Upper lobe of right lung (tissue), 1 donor: ENCODE measurements at regions not wholly inside any gene's neighbourhood (a gene's known extent, or its start where the extent isn't known, plus 50 kb on each side); places are given as distances from the start of the nearest gene placed in this dataset.

Experiments
- ATAC-seq: fragments of 200-7000 bp; cut with Tn5 transposase; one replicate; pipeline ENCODE4 v1.9.1; 2020; ENCODE audit warnings: mild to moderate bottlenecking, moderate library complexity
- DNase-seq: peaks from one replicate; pipeline ENCODE4 v3.0.0-alpha.2; 2020
- H3K27ac ChIP-seq: fragments of 200-600 bp; one replicate; pipeline ENCODE4 v1.8.0; 2022
- H3K27me3 ChIP-seq: fragments of 200-600 bp; one replicate; pipeline ENCODE4 v1.8.0; 2022; ENCODE audit warnings: mild to moderate bottlenecking
- H3K36me3 ChIP-seq: fragments of 200-600 bp; one replicate; pipeline ENCODE4 v1.8.0; 2022
- H3K4me1 ChIP-seq: fragments of 200-600 bp; one replicate; pipeline ENCODE4 v1.8.0; 2022
- H3K4me3 ChIP-seq: fragments of 200-600 bp; one replicate; pipeline ENCODE4 v1.8.0; 2022; ENCODE audit warnings: mild to moderate bottlenecking
- H3K9me3 ChIP-seq: fragments of 200-600 bp; one replicate; pipeline ENCODE4 v1.8.0; 2022
- intact Hi-C: fragments of 100-400 bp; cut with DNase I; formaldehyde crosslinking; loops from one replicate; pipeline ENCODE4 v1.11.0; 2022
- TF ChIP-seq, protein P1 (sequence below): fragments of 200-600 bp; IDR thresholded peaks from one replicate; pipeline ENCODE4 v1.8.0; 2022; ENCODE audit warnings: antibody characterized with exemption
- donor health status: DM: no; HTN: yes; CAD: no; lungs with severe emphysema.

DNA sequence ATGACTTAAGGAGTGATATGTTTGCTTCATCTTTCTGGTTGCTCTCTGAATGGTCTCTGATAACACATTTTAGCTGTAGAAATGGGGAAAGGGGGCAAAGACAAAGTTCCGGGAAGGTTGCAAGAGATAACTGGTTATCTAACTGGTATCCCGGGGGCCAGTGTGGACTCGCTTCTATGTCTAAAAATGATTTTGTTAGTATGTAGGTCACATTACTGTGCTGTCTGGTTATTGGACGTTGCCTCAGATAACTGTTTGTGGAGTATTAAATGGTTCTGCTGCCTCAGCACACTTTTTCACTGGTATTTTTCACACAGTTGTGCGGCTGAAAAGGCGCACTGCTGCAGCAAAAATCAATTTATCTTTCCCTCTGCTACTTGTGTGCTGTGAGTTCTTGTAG lies 63.0 kb upstream of the ZNF536 start:
- TF ChIP-seq, protein P1, sequence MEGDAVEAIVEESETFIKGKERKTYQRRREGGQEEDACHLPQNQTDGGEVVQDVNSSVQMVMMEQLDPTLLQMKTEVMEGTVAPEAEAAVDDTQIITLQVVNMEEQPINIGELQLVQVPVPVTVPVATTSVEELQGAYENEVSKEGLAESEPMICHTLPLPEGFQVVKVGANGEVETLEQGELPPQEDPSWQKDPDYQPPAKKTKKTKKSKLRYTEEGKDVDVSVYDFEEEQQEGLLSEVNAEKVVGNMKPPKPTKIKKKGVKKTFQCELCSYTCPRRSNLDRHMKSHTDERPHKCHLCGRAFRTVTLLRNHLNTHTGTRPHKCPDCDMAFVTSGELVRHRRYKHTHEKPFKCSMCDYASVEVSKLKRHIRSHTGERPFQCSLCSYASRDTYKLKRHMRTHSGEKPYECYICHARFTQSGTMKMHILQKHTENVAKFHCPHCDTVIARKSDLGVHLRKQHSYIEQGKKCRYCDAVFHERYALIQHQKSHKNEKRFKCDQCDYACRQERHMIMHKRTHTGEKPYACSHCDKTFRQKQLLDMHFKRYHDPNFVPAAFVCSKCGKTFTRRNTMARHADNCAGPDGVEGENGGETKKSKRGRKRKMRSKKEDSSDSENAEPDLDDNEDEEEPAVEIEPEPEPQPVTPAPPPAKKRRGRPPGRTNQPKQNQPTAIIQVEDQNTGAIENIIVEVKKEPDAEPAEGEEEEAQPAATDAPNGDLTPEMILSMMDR = no peak
- ATAC-seq (no peak), DNase-seq (no peak)
- H3K27me3 ChIP-seq = no peaks in the 10 kb centered on the region
- H3K9me3 ChIP-seq = no peaks in the 10 kb centered on the region
- no peaks in the 10 kb centered on the region for H3K4me1 ChIP-seq
- intact Hi-C loops = no loop called here
- no peak overlapping the region for H3K27ac ChIP-seq
- H3K36me3 ChIP-seq = no peaks in the 10 kb centered on the region
- no peak overlapping the region for H3K4me3 ChIP-seq

DNA sequence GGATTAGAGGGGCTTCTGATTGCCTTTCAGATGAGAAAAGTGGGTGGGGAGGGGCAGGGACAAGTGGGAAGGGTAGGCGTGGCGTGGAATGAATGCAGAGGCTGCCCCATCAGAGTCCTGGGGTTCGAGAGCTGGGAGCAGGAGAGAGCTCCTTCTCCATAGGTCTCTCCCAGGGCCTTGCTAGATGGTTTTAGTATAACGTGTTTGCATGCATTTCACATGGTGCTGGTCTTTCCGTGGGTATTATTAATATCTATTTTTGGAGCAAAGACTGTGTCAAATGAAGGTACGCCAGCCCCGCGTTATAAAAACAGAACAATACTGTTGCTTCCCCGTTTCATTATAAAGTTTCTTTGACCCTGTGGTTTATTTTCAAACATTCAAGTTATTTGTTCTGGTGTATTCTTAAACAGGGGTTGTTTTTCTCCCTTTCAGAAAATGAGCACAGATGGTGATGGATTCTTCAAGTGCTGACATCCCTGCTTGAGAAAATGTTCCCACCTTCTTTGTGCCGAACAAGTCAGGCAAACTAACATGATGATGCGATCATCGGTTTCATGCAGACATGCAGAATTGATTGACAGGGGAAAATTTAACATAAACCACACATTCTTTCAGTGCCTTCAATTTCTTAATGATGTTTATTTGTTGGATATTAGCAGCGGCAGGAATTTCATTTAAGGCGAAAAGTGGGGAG lies 62.1 kb upstream of the ZNF536 start:
- TF ChIP-seq, protein P1 = no peak
- no peak for DNase-seq
- no peak overlapping the region for H3K27ac ChIP-seq
- H3K4me1 ChIP-seq = no peaks in the 10 kb centered on the region
- H3K9me3 ChIP-seq = no peaks in the 10 kb centered on the region
- no peak for ATAC-seq
- H3K4me3 ChIP-seq = no peak overlapping the region
- no peaks in the 10 kb centered on the region for H3K27me3 ChIP-seq
- no peaks in the 10 kb centered on the region for H3K36me3 ChIP-seq
- intact Hi-C loops = no loop called here

DNA sequence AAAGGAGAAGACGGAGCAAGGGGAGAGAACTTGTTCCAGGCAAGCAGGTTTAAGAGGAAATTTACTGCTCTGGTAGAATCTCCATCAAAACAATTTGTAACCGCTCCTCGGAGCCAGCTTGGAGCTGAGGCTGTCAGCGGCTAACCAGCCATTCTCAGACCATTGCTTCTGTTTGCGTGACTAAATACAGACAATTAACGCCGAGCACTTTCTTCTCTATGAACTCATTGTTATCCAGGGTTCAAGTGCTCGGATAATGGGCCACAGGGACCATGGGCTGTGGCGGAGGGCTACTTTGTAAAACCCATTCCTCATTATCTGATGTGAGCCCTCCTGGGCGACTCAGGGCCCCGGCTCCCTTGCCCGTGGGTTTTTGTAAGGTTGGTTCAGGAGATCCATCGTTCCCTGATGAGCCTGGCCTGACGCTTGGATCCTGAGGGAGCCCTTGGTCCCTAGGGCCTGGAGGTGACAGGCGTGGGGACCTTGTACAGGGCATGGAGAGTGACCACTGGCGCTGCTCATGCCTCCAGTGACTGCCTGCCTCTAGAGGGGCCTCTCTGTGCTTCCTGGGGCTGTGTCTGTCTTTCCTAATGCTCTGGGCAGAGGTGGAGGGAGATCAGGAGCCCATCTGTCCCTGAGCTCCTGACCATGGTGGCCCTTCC lies 61.5 kb upstream of the ZNF536 start:
- no peaks in the 10 kb centered on the region for H3K27me3 ChIP-seq
- ATAC-seq (no peak), DNase-seq (no peak)
- H3K27ac ChIP-seq = no peak overlapping the region
- H3K4me1 ChIP-seq = no peaks in the 10 kb centered on the region
- TF ChIP-seq, protein P1 = no peak
- H3K9me3 ChIP-seq = no peaks in the 10 kb centered on the region
- H3K4me3 ChIP-seq = no peak overlapping the region
- no peaks in the 10 kb centered on the region for H3K36me3 ChIP-seq
- intact Hi-C loops = no loop called here

DNA sequence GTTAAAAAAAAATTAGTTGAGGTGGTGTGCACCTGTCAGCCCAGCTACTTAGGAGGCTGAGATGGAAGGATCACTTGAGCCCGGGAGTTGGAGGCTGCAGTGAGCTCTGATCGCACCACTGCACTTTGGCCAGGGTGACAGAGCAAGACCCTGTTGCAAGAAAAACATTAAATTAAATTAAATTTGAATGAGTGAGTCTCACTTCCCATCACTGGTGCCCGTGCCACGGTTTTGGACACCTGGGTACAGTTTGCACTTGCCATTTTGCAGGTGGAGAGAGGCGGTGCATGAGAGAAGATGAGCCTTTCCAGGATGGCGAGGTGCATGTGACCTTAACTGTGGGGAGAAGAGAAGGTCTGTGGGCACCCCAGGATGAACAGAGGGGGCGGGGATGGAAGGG lies 60.3 kb upstream of the ZNF536 start:
- intact Hi-C loops = no loop called here
- no peak for DNase-seq

DNA sequence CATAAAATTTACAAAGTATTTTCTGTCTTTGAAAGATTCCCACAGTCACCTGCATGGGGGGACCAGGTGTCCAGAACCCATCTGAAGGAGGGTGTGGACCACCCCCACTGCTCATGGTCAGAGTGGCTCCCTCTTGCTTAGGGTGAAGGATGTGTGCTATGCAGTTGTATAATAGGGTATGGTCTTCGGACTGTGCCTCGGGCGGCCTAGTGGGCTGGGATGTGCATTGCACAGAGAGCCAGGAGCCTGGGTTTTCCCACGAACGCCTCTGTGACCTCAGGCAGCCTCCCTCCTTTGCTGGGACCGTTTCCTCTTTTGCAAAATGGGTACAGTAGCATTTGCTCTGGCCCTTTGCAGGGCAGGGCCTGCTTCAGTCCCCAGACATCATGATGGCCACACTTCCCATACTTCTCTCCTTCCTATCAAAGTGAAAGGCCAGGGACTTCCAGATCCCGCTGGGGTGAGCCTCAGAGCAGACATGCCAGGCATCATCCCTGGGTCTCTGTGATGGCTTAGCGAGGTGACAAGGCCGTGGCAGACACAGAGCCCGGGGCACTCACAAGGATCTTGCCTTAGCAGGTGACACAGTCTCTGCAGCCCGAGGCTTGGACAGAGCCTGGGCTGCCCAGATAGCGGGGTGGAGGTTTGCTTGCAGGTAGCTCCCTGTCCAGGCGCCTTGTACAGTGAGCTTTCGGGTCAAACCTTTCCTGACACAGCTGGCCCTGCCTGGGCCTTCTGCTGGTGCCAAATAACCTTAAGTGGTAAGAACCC lies 59.4 kb upstream of the ZNF536 start:
- Histone ChIP-seq H3K27me3 (no peaks in the 10 kb centered on the region), H3K4me1 (no peaks in the 10 kb centered on the region), H3K9me3 (no peaks in the 10 kb centered on the region), H3K4me3 (no peak overlapping the region), H3K36me3 (no peaks in the 10 kb centered on the region), H3K27ac (no peak overlapping the region)
- ATAC-seq (peak; percentile 13), DNase-seq (no peak)
- intact Hi-C loops = no loop called here
- TF ChIP-seq, protein P1 = no peak

More for the DNA sequence above, 60.3 kb upstream of the ZNF536 start:
- Histone ChIP-seq H3K27me3 (no peaks in the 10 kb centered on the region), H3K36me3 (no peaks in the 10 kb centered on the region), H3K4me3 (no peak overlapping the region), H3K27ac (no peak overlapping the region), H3K4me1 (no peaks in the 10 kb centered on the region), H3K9me3 (no peaks in the 10 kb centered on the region)
- ATAC-seq = no peak
- TF ChIP-seq, protein P1 = no peak
